Gastrocnemius medialis (tissue), 4 donors: ENCODE measurements at regions not wholly inside any gene's neighbourhood (a gene's known extent, or its start where the extent isn't known, plus 50 kb on each side); places are given as distances from the start of the nearest gene placed in this dataset.

Experiments
- ATAC-seq, 2 donors: fragments of 150-250 bp; one replicate each; pipeline ENCODE4 v1.9.1; 2016
- DNase-seq, 2 donors: peaks; one replicate each; pipeline ENCODE4 v3.0.0-alpha.2; 2019
- H3K27ac ChIP-seq, 4 donors: fragments of 200-600 bp; sonication (generic); 1 replicate in 1 of 4; 2 replicates in 3 of 4; pipeline ENCODE4 v1.5.1; 2016 to 2018; ENCODE audit warnings: mild to moderate bottlenecking in 2 of 4, moderate library complexity in 1 of 4
- H3K27me3 ChIP-seq, 3 donors: fragments of 200-600 bp; sonication (generic) in 2 of 3; 1 replicate in 1 of 3; 2 replicates in 2 of 3; pipeline versions ENCODE4 v1.5.1 to v1.6.0; 2016 to 2019; ENCODE audit warnings: mild to moderate bottlenecking in 1 of 3, moderate library complexity in 1 of 3
- H3K36me3 ChIP-seq, 2 donors: fragments of 200-600 bp; sonication (generic) in 1 of 2; one replicate each; pipeline ENCODE4 v1.5.1; 2017 to 2018
- H3K4me1 ChIP-seq, 2 donors: fragments of 200-600 bp; sonication (generic) in 1 of 2; one replicate each; pipeline ENCODE4 v1.5.1; 2016 to 2017; ENCODE audit warnings: mild to moderate bottlenecking in 2 of 2
- H3K4me3 ChIP-seq, 4 donors: fragments of 200-600 bp; sonication (generic) in 3 of 4; 1 replicate in 1 of 4; 2 replicates in 3 of 4; pipeline ENCODE4 v1.5.1; 2016 to 2019; ENCODE audit warnings: mild to moderate bottlenecking in 2 of 4
- H3K9me3 ChIP-seq, 3 donors: fragments of 200-600 bp; sonication (generic) in 2 of 3; 1 replicate in 1 of 3; 2 replicates in 2 of 3; pipeline ENCODE4 v1.5.1; 2016 to 2019
- POLR2A ChIP-seq, 2 donors: fragments of 450-650 bp; IDR thresholded peaks; one replicate each; pipeline ENCODE4 v1.6.1; 2017; ENCODE audit warnings: antibody characterized with exemption in 2 of 2, mild to moderate bottlenecking in 2 of 2, moderate library complexity in 2 of 2
- in situ Hi-C, 4 donors: fragments of 200-750 bp; cut with MboI; loops; one replicate each; pipeline versions ENCODE4 v1.15.0 to v1.8.0; 2017; ENCODE audit warnings: low sequenced_read_pairs in 4 of 4
- intact Hi-C: fragments of 100-400 bp; cut with DNase I; formaldehyde crosslinking; loops from one replicate; pipeline ENCODE4 v1.15.1; 2023; ENCODE audit warnings: low total_unique reads
- TF ChIP-seq, protein P1 (sequence below), 5 experiments: fragments of 450-650 bp in 3 of 5; fragments of 200-600 bp in 2 of 5; sonication (generic) in 2 of 5; IDR thresholded peaks in 4 of 5; conservative IDR thresholded peaks in 1 of 5; 1 replicate in 4 of 5; 2 replicates in 1 of 5; pipeline ENCODE4 v1.5.1; 2016 to 2019; ENCODE audit warnings: antibody characterized with exemption in 5 of 5, mild to moderate bottlenecking in 3 of 5, moderate library complexity in 3 of 5

- in situ Hi-C loops: loop anchor here (5.0 to 25.0 kb wide), 7 partner anchors 146 to 724 kb away; partner anchors contain the start of genes SIRT5 (in 1 of the 4) and TBC1D7 (in 1 of the 4)
- H3K4me1 ChIP-seq: no peaks in the 10 kb centered on the region
- H3K9me3 ChIP-seq: no peaks in the 10 kb centered on the region
- peaks cover 0 to 23% (median 10%) of the 10 kb centered on the region in 3 donors for H3K27me3 ChIP-seq
- H3K4me3 ChIP-seq: no peak overlapping the region
- intact Hi-C loops: no loop called here
- ATAC-seq (no peak), DNase-seq (no peak)
- H3K36me3 ChIP-seq: no peaks in the 10 kb centered on the region
- no peak overlapping the region for H3K27ac ChIP-seq
- TF ChIP-seq, protein P1, sequence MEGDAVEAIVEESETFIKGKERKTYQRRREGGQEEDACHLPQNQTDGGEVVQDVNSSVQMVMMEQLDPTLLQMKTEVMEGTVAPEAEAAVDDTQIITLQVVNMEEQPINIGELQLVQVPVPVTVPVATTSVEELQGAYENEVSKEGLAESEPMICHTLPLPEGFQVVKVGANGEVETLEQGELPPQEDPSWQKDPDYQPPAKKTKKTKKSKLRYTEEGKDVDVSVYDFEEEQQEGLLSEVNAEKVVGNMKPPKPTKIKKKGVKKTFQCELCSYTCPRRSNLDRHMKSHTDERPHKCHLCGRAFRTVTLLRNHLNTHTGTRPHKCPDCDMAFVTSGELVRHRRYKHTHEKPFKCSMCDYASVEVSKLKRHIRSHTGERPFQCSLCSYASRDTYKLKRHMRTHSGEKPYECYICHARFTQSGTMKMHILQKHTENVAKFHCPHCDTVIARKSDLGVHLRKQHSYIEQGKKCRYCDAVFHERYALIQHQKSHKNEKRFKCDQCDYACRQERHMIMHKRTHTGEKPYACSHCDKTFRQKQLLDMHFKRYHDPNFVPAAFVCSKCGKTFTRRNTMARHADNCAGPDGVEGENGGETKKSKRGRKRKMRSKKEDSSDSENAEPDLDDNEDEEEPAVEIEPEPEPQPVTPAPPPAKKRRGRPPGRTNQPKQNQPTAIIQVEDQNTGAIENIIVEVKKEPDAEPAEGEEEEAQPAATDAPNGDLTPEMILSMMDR (IDR thresholded peaks at IDR 0.05 in 4 of 5, conservative IDR thresholded peaks at IDR 0.05 in 1 of 5): no peak
- TF ChIP-seq POLR2A (IDR thresholded peaks at IDR 0.05): no peak
These were observed 56.6 kb upstream of the CD83 start for GRCh38 chr6:14060971-14061370.

DNA sequence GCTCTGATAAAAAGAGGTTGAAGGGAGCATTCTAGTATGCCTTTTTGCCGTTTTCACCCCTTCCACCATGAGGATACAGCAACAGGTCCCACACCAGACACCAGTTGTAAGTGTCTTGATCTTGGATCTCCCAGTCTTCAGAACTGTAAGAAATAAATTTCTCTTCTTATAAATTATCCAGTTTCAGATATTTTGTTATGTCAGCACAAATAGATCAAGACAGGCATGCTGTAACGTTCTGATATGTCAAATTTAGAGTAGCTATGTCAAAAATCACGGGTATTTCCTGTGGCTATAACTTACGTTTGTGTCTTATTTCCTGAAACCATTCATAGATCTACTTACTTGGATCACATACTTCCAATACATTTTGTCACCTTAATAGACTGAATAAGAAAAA, 55.9 kb upstream of the CD83 start:
- H3K36me3 ChIP-seq: no peaks in the 10 kb centered on the region
- intact Hi-C loops (no loop called here), in situ Hi-C loops (loop anchor here (5.0 to 25.0 kb wide), 7 partner anchors 147 to 724 kb away; partner anchors contain the start of genes SIRT5 (in 1 of the 4) and TBC1D7 (in 1 of the 4))
- DNase-seq (no peak), ATAC-seq (no peak)
- no peak for TF ChIP-seq POLR2A (IDR thresholded peaks at IDR 0.05)
- TF ChIP-seq, protein P1 (IDR thresholded peaks at IDR 0.05 in 4 of 5, conservative IDR thresholded peaks at IDR 0.05 in 1 of 5): no peak
- H3K4me3 ChIP-seq: no peak overlapping the region
- H3K4me1 ChIP-seq: no peaks in the 10 kb centered on the region
- H3K27me3 ChIP-seq: peaks cover 0 to 23% (median 10%) of the 10 kb centered on the region in 3 donors
- no peaks in the 10 kb centered on the region for H3K9me3 ChIP-seq
- H3K27ac ChIP-seq: no peak overlapping the region

DNA sequence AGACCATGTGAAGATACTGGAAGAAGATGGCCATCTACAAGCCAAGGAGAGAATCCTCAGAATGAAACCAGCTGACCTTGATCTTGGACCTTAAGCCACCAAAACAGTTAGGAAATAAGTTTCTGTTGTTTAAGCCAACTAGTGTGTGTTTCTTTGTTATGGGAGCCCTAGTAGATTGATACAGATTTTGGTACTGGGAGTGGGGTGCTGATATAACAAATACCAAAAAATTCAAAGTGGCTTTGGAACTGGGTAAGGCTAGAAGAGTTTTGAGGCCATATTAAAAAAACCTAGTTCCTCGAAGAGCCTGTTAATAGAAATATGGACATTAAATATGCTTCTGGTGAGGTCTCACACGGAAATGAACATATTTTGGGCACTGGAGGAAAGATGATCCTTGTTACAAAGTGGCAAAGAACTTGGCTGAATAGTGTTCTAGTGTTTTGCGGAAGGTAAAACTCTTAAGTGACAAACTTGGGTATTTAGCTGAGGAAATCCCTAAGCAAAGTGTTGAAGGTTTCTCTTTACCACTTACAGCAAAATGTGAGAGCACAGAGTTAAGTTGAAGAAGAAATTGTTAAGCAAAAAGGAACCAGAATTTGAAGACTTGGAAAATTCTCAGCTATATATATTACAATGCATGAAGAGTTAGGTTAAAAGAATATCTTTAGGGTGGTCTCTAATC, 55.1 kb upstream of the CD83 start:
- no peaks in the 10 kb centered on the region for H3K9me3 ChIP-seq
- intact Hi-C loops (no loop called here), in situ Hi-C loops (loop anchor here (5.0 to 25.0 kb wide), 7 partner anchors 148 to 725 kb away; partner anchors contain the start of genes SIRT5 (in 1 of the 4) and TBC1D7 (in 1 of the 4))
- peaks cover 0 to 23% (median 10%) of the 10 kb centered on the region in 3 donors for H3K27me3 ChIP-seq
- H3K4me3 ChIP-seq: no peak overlapping the region
- DNase-seq (no peak), ATAC-seq (no peak)
- no peaks in the 10 kb centered on the region for H3K4me1 ChIP-seq
- TF ChIP-seq, protein P1 (IDR thresholded peaks at IDR 0.05 in 4 of 5, conservative IDR thresholded peaks at IDR 0.05 in 1 of 5): no peak
- no peak for TF ChIP-seq POLR2A (IDR thresholded peaks at IDR 0.05)
- no peaks in the 10 kb centered on the region for H3K36me3 ChIP-seq
- no peak overlapping the region for H3K27ac ChIP-seq

DNA sequence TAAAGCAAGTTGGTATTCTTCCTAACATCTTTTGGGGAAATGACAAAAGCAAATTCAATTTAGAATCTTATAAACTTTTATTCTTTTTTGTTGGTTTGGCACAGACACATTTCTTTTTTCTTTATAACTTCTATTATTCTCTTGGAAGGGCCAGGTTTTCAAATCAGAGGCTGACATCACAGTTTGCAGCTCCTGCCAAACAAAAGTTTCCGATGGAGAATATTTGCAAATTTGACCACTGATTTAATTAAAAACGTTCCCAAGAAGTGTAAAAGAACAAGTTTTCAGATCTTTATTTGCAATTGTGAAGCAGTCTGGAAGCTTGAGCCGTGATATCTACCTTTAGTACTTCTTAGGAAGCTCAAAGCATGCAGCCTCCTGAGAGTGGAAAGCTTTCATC, 53.8 kb upstream of the CD83 start:
- TF ChIP-seq, protein P1 (IDR thresholded peaks at IDR 0.05 in 4 of 5, conservative IDR thresholded peaks at IDR 0.05 in 1 of 5): no peak
- no peak for TF ChIP-seq POLR2A (IDR thresholded peaks at IDR 0.05)
- in situ Hi-C loops (loop anchor here (5.0 to 25.0 kb wide), 7 partner anchors 149 to 726 kb away; partner anchors contain the start of genes SIRT5 (in 1 of the 4) and TBC1D7 (in 1 of the 4)), intact Hi-C loops (no loop called here)
- no peaks in the 10 kb centered on the region for H3K4me1 ChIP-seq
- ATAC-seq: no peak
- peaks cover 0 to 18% (median 10%) of the 10 kb centered on the region in 3 donors for H3K27me3 ChIP-seq
- H3K9me3 ChIP-seq: no peaks in the 10 kb centered on the region
- H3K36me3 ChIP-seq: no peaks in the 10 kb centered on the region
- no peak overlapping the region for H3K27ac ChIP-seq
- no peak overlapping the region for H3K4me3 ChIP-seq
- DNase-seq: no peak
